GM19397 (cell line): ENCODE measurements at regions not wholly inside any gene's neighbourhood (a gene's known extent, or its start where the extent isn't known, plus 50 kb on each side); places are given as distances from the start of the nearest gene placed in this dataset.
"Not testable (repeated sequence)": the region's sequence is repeated elsewhere in the genome, so short reads cannot be mapped to it uniquely, and the experiment has no call there.

Experiments used
- ATAC-seq: cut with Tn5 transposase; IDR thresholded peaks from one replicate; pipeline ENCODE4 v1.9.1; 2021; ENCODE audit warnings: mild to moderate bottlenecking, moderate library complexity; ENCODE audit not compliant: unreplicated experiment

DNA sequence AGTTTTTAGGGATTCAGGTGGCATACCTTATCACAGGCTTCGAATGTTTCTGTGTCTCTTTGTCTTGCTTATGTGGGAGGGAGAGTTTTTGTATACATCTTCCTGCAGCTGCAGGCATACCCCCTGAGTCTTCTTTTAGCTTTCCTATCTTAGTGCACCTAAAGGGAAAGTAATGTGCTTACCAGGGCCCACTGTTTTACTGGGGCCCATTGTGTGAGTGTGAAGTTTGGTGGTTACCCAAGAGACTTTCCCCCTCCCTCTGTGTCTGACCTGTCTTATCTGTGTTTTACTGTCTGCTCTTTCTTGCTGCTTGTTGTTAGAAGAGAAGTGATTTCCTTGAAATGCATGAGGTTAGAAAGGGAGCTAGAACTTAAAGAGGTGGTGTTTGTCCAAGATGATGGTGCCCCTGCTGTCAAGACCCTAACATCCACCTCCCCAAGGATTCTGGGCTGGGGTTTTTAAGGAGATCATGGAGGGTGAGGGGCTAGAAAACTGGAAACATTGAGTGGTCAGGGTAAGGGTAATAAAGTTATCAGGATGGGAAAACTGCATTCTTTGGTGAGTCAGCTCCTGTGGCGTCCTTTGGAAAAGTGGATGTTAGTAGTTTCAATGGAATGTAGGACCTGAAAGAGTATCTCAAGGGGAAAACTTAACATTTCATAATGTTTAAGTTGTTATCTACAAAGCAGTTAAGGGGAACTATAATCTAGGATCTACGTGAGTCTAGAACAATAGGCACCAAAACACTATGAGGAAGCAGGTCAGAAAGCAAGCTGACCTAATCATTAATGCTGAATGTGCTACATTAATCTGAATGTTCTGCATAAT lies 583.5 kb upstream of the TUSC1 start:
- ATAC-seq = no peak

GRCh38 chr9:26260238-26260637 lies 582.0 kb upstream of the TUSC1 start:
- ATAC-seq = no peak

DNA sequence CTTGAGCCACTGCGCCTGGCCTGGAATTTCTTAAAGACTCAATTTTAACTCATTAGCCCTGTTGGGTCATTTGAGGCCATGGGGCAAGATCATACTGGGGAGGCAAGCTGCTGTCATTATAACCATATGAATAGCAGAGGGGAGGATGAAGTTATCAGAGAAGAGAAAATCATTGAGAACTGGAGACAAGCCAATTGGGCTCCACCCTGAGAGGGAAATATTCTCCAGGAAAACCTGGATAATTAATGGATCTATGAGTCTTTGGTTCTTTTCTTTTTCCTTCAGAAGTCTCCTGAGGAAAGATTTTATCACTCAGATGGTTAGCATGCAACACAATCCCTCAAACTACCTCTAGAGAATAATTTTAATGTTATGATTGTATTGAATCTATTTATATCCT lies 569.6 kb upstream of the TUSC1 start:
- ATAC-seq = no peak

DNA sequence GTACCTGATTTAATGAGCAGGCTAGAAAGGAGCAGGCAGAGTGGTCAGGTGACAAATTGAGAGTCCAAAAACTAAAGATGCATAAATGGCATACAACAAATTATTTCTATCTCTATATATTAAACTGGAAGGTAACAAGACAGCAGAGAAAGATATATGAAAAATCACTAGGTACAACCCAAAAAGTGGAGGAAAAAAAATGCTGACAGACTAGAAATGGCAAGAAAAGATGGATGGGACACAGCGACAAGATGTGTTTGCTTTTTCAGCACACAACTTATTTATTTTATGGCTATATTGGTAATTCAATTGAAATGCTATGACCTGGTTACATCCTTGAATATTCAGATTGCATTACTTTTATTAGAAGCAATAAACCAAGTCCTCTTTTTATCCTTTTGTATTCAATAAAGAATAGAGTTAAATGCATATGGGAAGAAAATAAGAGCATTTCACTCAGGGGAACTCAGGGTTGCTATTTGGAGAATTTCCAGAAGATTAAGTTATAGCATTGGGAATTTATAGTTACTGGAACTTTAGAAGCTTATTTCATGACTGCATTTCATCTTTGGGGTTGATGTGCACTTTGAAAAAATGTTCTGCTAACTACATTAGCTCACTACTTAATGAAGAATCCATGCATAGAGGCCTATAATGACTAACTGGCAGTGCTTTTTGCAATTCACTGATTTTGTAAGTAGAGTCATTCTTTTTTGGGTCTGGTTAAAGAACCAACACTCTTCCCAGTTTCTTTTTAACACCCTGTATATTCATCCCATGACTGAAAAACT lies 566.6 kb upstream of the TUSC1 start:
- ATAC-seq = no peak

- ATAC-seq = no peak
Observed at GRCh38 chr9:26243726-26244125, 565.5 kb upstream of the TUSC1 start.

GRCh38 chr9:26243029-26243697 lies 564.9 kb upstream of the TUSC1 start:
- ATAC-seq = no peak

GRCh38 chr9:26240020-26240419 lies 561.8 kb upstream of the TUSC1 start:
- ATAC-seq = no peak

- ATAC-seq = no peak
Observed at GRCh38 chr9:26237256-26237655, 559.0 kb upstream of the TUSC1 start.

GRCh38 chr9:26234865-26235264 lies 556.6 kb upstream of the TUSC1 start:
- no peak for ATAC-seq

DNA sequence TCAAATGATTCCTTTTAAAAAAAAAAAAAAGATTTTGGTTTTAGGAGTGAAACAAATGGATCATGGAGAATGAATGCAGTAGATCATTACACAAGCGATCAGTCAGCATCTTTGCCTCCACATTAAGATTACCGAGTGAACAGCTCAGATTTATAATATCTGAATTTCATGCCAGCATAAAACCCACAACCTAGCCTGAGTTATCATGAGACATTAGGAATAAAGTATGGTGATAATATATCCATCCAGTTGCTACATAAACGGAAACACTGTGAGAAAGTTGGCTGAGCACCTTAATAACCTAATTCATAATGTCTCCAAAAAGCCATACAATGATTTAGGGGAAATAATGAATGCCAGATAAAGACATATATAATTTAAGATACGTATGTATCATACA lies 553.1 kb upstream of the TUSC1 start:
- no peak for ATAC-seq

DNA sequence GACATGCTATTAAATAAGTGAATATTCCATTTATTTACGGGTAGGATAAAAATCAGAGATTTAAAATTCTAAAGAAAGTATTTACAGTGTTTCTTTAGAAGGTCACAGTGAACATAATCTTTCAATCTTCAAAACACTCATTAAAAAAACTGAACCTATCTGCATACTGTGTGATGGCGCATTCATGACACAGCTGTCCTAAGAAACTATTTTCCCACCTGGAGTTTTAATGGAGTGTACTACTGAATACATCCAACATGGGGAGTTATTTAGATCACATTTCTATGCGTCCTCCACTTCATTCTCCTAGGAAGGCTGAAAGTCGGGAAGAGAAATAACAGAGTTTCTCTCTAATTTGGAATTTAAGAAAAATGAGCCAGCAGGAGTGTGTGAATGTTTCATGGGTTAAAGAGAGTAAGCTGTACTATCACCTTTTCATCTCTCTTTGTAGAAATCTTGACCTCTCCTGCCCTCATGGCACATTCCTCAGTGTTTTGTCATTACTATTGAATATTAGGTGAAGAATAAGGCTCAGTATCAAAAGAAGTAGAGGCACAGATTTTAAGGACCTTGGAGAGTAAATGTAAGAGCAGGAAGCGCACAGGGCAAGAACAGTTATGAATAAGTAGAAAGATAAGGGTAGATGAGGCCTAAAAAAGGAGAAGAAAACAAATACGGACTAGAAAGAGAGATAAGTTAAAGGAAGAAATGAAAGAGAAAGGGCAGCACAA lies 551.2 kb upstream of the TUSC1 start:
- ATAC-seq = no peak

GRCh38 chr9:26228273-26228672 lies 550.0 kb upstream of the TUSC1 start:
- ATAC-seq = no peak

- ATAC-seq = no peak
Observed at GRCh38 chr9:26221290-26221689, 543.0 kb upstream of the TUSC1 start.

DNA sequence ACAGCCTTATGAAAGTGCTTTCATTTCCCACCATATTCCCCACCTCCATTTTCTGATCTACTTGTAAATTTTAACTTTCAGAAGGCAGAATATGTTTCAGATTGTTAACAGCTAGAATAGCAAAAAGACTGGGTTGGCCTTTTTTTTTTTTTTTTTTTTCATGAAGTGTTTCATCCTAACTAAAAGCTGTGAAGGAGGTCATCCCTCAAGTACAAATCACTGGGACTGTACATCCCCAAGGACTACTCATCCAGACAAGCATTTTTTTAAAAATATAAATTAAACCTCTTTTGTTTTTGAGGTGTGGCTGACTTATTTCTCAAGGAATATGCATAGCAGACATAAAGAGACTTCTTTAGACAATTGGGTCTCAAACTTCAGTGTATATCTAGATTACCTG lies 542.1 kb upstream of the TUSC1 start:
- no peak for ATAC-seq

DNA sequence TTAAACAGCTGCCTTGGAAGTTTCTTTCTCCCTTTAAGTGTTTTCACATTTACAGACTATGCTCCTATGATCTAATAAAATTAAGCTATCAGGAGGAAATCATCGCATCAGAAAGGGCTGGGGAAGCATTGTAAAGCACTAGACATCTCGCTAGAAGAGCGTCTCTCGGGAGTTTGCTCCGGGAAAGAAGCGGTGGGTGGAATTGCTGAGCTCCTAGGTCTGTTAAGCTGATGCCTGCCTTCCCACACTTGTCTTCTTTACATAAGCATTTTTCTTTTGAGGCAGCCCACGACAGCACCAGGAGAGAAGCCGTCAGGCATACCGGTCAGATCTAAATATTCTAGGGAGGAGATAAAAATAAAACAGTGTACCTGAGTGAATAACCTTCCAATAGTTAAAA lies 541.7 kb upstream of the TUSC1 start:
- ATAC-seq = no peak

DNA sequence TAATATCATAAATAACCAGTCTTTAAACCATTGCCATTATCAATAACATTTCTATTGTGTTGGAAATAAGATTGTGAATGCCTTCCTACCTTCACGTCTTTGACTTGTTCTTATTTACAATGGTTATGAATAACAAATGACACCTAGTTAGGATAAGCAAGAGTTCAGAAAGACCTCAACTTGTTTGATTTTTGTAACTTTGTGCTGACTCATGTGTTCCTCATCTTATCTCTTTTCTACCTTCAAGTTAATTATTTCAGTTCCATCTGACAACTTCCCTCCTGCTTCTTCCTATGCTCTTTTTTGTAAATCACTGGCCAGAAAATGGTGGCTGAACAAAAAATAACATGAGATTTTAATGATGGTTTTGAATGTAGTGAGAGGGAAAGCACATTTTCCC lies 538.5 kb upstream of the TUSC1 start:
- no peak for ATAC-seq

DNA sequence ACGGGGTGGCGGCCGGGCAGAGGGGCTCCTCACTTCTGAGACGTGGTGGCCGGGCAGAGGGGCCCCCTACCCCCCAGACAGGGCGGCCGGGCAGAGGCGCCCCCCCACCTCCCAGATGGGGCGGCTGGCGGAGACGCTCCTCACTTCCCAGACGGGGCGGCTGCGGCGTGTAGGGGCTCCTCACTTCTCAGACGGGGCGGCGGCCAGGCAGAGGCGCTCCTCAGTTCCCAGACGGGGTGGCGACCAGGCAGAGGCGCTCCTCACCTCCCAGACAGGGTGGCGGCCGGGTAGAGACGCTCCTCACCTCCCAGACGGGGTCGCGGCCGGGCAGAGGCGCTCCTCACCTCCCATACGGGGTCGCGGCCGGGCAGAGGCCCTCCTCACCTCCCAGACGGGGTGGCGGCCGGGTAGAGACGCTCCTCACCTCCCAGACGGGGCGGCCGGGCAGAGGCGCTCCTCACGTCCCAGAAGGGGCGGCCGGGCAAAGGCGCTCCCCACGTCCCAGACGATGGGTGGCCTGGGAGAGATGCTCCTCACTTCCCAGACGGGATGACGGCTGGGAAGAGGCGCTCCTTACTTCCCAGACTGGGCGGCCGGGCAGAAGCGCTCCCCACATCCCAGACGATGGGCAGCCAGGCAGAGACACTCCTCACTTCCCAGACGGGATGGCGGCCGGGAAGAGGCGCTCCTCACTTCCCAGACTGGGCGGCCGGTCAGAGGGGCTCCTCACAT lies 536.6 kb upstream of the TUSC1 start:
- ATAC-seq = not testable (repeated sequence)

DNA sequence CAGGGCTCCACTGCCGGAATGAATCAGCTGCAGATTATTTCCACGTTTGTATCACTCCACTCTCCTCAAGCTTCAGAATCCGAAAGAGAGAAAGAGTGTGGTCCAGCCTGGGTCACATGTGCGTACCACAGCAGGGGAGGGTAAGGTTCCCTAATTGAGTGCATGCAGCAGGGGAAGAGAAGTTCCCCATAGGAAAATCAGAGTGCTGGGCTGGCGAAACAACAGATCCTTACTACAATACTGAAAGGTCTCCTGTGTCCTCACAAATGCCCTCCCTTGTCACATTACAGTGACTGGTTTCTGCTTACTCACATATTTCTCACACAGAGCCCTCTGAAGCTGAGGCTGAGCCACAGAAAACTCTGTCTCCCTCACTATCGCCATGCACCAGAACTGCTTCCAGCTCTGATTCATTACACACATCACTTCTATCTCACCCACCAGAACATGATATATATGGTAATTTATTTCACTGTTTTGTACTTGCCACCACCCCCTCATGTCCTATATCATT lies 532.2 kb upstream of the TUSC1 start:
- ATAC-seq = no peak

DNA sequence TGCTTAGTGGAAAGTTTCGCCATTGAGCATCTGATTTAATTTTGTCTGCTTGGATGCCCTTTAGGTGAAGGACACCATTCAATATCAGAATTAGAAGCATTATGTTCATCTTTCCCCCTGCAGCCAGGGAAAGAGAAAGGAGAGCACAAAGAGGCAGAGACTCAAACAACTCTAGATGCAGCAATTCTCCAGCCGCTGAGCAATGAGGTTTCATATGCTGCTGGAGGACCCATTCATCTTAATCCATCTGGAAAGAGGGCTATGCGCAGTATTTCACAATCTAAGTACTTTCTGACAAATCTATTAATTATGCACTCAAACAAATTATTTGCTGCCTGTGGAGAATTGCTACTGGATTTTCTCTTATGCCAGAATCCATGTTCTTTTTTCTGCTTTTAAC lies 527.0 kb upstream of the TUSC1 start:
- ATAC-seq = no peak

GRCh38 chr9:26193237-26193636 lies 515.0 kb upstream of the TUSC1 start:
- no peak for ATAC-seq
